ENCODE measurements at regions not wholly inside any gene's neighbourhood (a gene's known extent, or its start where the extent isn't known, plus 50 kb on each side); places are given as distances from the start of the nearest gene placed in this dataset.

DNA sequence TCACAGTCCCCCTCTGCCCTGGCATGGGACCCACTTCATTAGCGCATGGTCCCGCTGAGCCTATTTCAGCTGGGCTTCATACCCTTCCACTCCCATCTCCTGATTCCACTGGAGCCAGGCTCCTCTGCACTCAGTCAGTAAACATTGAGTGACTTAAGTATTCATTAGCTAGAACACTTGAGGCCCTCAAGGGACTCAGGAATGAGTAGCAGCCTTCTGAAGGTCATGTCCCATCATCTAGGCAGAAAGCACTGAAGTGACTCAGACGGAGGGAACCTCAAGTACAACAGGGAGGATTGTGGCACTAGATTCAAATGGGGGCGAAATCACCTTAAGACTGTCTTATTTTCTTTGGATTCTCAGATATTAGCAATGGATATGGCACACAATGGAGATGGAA lies 186.6 kb upstream of the INHBA start:
- TF ChIP-seq, protein P1, sequence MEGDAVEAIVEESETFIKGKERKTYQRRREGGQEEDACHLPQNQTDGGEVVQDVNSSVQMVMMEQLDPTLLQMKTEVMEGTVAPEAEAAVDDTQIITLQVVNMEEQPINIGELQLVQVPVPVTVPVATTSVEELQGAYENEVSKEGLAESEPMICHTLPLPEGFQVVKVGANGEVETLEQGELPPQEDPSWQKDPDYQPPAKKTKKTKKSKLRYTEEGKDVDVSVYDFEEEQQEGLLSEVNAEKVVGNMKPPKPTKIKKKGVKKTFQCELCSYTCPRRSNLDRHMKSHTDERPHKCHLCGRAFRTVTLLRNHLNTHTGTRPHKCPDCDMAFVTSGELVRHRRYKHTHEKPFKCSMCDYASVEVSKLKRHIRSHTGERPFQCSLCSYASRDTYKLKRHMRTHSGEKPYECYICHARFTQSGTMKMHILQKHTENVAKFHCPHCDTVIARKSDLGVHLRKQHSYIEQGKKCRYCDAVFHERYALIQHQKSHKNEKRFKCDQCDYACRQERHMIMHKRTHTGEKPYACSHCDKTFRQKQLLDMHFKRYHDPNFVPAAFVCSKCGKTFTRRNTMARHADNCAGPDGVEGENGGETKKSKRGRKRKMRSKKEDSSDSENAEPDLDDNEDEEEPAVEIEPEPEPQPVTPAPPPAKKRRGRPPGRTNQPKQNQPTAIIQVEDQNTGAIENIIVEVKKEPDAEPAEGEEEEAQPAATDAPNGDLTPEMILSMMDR (IDR thresholded peaks at IDR 0.05): no peak
- TF ChIP-seq POLR2A (IDR thresholded peaks at IDR 0.05): no peak
